WERI-Rb-1 (cell line): ENCODE measurements at regions not wholly inside any gene's neighbourhood (a gene's known extent, or its start where the extent isn't known, plus 50 kb on each side); places are given as distances from the start of the nearest gene placed in this dataset.

Experiments
- DNase-seq: peaks from one replicate; pipeline ENCODE4 v3.0.0-alpha.2; 2020
- H3K27ac ChIP-seq: fragments of 250-450 bp; sonication (Bioruptor Pico); 2 replicates; pipeline ENCODE4 v1.5.1; 2020; ENCODE audit warnings: mild to moderate bottlenecking, moderate library complexity
- H3K27me3 ChIP-seq: fragments of 250-450 bp; sonication (Bioruptor Pico); 2 replicates; pipeline ENCODE4 v1.5.1; 2021; ENCODE audit warnings: mild to moderate bottlenecking, low read depth, moderate library complexity; ENCODE audit not compliant: insufficient read depth, severe bottlenecking
- H3K36me3 ChIP-seq: fragments of 250-450 bp; sonication (Bioruptor Pico); 2 replicates; pipeline ENCODE4 v1.5.1; 2020; ENCODE audit warnings: mild to moderate bottlenecking, moderate library complexity
- H3K4me3 ChIP-seq: 2 replicates; pipeline ENCODE4 v1.5.1; 2011; ENCODE audit warnings: low read depth, mild to moderate bottlenecking, control low read depth, low read length
- H3K9me3 ChIP-seq: fragments of 250-450 bp; sonication (Bioruptor Pico); 2 replicates; pipeline ENCODE4 v1.5.1; 2021; ENCODE audit warnings: mild to moderate bottlenecking, moderate library complexity; ENCODE audit not compliant: severe bottlenecking
- CTCF ChIP-seq: IDR thresholded peaks from 2 replicates; pipeline ENCODE4 v1.5.1; 2011; ENCODE audit warnings: low read depth, mild to moderate bottlenecking, control low read depth, inconsistent platforms, low read length

DNA sequence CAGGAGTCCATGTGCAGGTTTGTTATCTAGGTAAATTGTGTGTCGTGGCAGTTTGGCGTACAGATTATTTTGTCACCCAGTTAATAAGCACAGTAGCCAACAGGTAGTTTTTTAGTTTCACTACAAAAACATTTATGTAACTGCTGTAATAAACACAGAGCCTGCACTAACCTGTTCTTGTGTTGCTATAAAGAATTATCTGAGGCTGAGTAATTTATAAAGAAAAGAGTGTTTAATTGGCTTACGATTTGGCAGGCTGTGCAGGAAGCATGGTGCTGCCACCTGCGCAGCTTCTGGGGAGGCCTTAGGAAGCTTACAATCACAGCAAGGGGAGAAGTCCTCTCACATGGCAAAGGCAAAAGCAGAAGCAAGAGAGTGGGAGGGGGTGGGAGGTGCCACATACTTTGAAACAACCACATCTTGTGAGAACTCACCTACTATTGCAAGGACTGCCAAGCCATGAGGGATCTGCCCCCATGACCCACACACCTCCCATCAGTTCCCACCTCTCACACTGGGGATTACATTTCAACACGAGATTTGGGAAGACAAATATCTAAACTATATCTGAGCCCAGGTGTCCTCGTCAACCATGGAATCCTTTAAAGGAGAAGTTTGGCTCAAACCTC lies 266.4 kb upstream of the GRIP1 start:
- H3K36me3 ChIP-seq = no peaks in the 10 kb centered on the region
- H3K9me3 ChIP-seq = no peaks in the 10 kb centered on the region
- no peak overlapping the region for H3K27ac ChIP-seq
- no peak for TF ChIP-seq CTCF
- DNase-seq = no peak
- no peaks in the 10 kb centered on the region for H3K27me3 ChIP-seq
- no peak overlapping the region for H3K4me3 ChIP-seq

GRCh38 chr12:66947119-66947518 lies 268.2 kb upstream of the GRIP1 start:
- no peak overlapping the region for H3K4me3 ChIP-seq
- H3K27me3 ChIP-seq = no peaks in the 10 kb centered on the region
- no peak for DNase-seq
- TF ChIP-seq CTCF = no peak
- no peaks in the 10 kb centered on the region for H3K36me3 ChIP-seq
- no peak overlapping the region for H3K27ac ChIP-seq
- H3K9me3 ChIP-seq = no peaks in the 10 kb centered on the region

- H3K27ac ChIP-seq = no peak overlapping the region
- no peaks in the 10 kb centered on the region for H3K9me3 ChIP-seq
- DNase-seq = no peak
- no peaks in the 10 kb centered on the region for H3K36me3 ChIP-seq
- H3K4me3 ChIP-seq = no peak overlapping the region
- no peaks in the 10 kb centered on the region for H3K27me3 ChIP-seq
- TF ChIP-seq CTCF = no peak
Observed at GRCh38 chr12:66952668-66953067, 273.8 kb upstream of the GRIP1 start.

DNA sequence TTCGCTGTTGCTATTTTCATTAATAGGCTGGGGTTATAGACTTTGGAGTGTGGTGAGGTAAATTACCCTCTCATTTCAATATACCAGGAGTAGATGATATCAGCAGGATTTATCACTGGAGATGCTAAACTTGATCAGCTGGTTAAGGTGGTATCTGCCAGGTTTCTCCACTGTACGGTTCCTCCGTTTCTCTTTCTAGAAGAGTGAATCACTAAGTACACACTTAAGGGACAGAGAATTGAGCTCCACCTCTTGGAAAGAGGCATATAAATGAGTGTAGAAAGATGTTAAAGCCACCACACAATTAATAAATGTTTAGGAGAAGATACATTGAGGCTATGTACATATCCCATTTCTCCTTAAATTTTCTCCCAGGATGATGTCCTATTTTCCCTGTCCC lies 277.4 kb upstream of the GRIP1 start:
- no peaks in the 10 kb centered on the region for H3K27me3 ChIP-seq
- TF ChIP-seq CTCF = no peak
- H3K4me3 ChIP-seq = no peak overlapping the region
- no peak overlapping the region for H3K27ac ChIP-seq
- H3K9me3 ChIP-seq = no peaks in the 10 kb centered on the region
- H3K36me3 ChIP-seq = no peaks in the 10 kb centered on the region
- no peak for DNase-seq

DNA sequence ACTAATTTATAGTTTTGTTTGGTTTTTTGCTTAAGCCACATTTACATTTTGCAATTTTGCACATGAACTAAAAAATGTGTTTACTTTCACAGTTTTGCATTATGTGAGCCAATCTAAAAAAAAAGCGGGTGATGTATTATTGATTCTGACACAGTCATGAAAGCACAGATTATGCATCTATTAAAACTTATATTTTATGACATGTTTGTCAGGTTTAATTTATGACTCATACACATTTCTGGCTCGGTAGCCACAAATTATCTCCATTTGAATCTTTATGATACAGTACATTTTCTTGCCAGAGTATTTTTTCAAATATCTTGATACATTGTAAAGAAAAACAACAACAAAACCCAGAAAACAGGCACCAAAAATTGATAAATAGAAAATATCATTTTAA lies 280.4 kb upstream of the GRIP1 start:
- Histone ChIP-seq H3K4me3 (no peak overlapping the region), H3K27me3 (no peaks in the 10 kb centered on the region), H3K36me3 (no peaks in the 10 kb centered on the region), H3K9me3 (no peaks in the 10 kb centered on the region), H3K27ac (no peak overlapping the region)
- TF ChIP-seq CTCF = no peak
- no peak for DNase-seq

DNA sequence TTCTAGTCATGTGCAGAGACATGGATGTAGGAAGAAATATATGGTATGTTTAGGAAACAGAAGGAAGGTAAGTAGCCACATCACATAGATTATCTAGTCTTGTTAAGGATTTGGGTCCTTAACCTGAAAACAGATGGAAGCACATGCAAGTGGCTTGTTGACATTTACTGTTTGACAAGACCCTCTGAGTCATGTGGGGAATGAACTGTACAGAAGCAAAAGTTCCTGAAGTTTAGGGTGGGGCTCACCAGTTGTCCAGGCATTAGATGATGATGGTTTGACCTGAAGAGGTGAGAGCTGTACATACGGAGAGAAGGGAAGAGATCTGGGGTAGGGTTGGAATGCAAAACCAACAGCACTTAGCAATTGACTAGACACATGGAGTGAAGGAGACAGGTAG lies 281.1 kb upstream of the GRIP1 start:
- no peaks in the 10 kb centered on the region for H3K27me3 ChIP-seq
- TF ChIP-seq CTCF = no peak
- no peak overlapping the region for H3K27ac ChIP-seq
- no peaks in the 10 kb centered on the region for H3K36me3 ChIP-seq
- no peaks in the 10 kb centered on the region for H3K9me3 ChIP-seq
- H3K4me3 ChIP-seq = no peak overlapping the region
- DNase-seq = no peak
